Uterus (tissue), 3 donors: ENCODE measurements at regions not wholly inside any gene's neighbourhood (a gene's known extent, or its start where the extent isn't known, plus 50 kb on each side); places are given as distances from the start of the nearest gene placed in this dataset.

ENCODE experiments used
- DNase-seq, 2 donors: peaks; one replicate each; pipeline ENCODE4 v3.0.0-alpha.2; 2019 to 2020
- H3K27ac ChIP-seq, 2 donors: fragments of 200-600 bp; sonication (generic); 1 replicate in 1 of 2; 2 replicates in 1 of 2; pipeline ENCODE4 v1.5.1; 2016 to 2018
- H3K27me3 ChIP-seq, 2 donors: fragments of 200-600 bp; sonication (generic); one replicate each; pipeline ENCODE4 v1.5.1; 2018 to 2019; ENCODE audit warnings: control low read depth in 1 of 2
- H3K36me3 ChIP-seq, 2 donors: fragments of 200-600 bp; sonication (generic); one replicate each; pipeline ENCODE4 v1.5.1; 2019; ENCODE audit warnings: control low read depth in 1 of 2
- H3K4me1 ChIP-seq, 2 donors: fragments of 200-600 bp; sonication (generic); one replicate each; pipeline ENCODE4 v1.5.1; 2018 to 2019; ENCODE audit warnings: control low read depth in 1 of 2
- H3K4me3 ChIP-seq, 2 donors: fragments of 200-600 bp; sonication (generic); 1 replicate in 1 of 2; 2 replicates in 1 of 2; pipeline ENCODE4 v1.5.1; 2018 to 2019; ENCODE audit warnings: mild to moderate bottlenecking in 1 of 2
- H3K9me3 ChIP-seq, 2 donors: fragments of 200-600 bp; sonication (generic); one replicate each; pipeline ENCODE4 v1.5.1; 2019; ENCODE audit warnings: control low read depth in 1 of 2
- CTCF ChIP-seq, 4 experiments: fragments of 200-600 bp in 2 of 4; fragments of 450-650 bp in 2 of 4; sonication (generic) in 2 of 4; IDR thresholded peaks; one replicate each; pipeline ENCODE4 v1.5.1; 2016 to 2019; ENCODE audit warnings: antibody characterized with exemption in 4 of 4, mild to moderate bottlenecking in 2 of 4, moderate library complexity in 1 of 4
- POLR2A ChIP-seq, 2 donors: fragments of 450-650 bp; IDR thresholded peaks; one replicate each; pipeline ENCODE4 v1.6.1; 2016; ENCODE audit warnings: antibody characterized with exemption in 2 of 2, mild to moderate bottlenecking in 1 of 2, moderate library complexity in 1 of 2
- intact Hi-C: fragments of 100-400 bp; cut with DNase I; formaldehyde crosslinking; loops from one replicate; pipeline ENCODE4 v1.15.1; 2023; ENCODE audit warnings: low total_unique reads
- donor health status: DM: yes; HTN: yes; CAD: no.

GRCh38 chr7:85320699-85321476 is 134.0 kb upstream of the SEMA3D start:
- Histone ChIP-seq H3K4me1 (no peaks in the 10 kb centered on the region), H3K36me3 (no peaks in the 10 kb centered on the region), H3K4me3 (no peak overlapping the region), H3K27me3 (no peaks in the 10 kb centered on the region), H3K27ac (no peak overlapping the region), H3K9me3 (no peaks in the 10 kb centered on the region)
- intact Hi-C loops, result no loop called here
- DNase-seq, result no peak
- TF ChIP-seq CTCF (IDR thresholded peaks at IDR 0.05) (no peak), POLR2A (IDR thresholded peaks at IDR 0.05) (no peak)

- H3K4me3 ChIP-seq, result no peak overlapping the region
- intact Hi-C loops, result no loop called here
- H3K36me3 ChIP-seq, result no peaks in the 10 kb centered on the region
- H3K9me3 ChIP-seq, result no peaks in the 10 kb centered on the region
- no peak for TF ChIP-seq POLR2A (IDR thresholded peaks at IDR 0.05)
- TF ChIP-seq CTCF (IDR thresholded peaks at IDR 0.05), result no peak
- H3K4me1 ChIP-seq, result no peaks in the 10 kb centered on the region
- no peak overlapping the region for H3K27ac ChIP-seq
- no peak for DNase-seq
- no peaks in the 10 kb centered on the region for H3K27me3 ChIP-seq
These were observed 129.6 kb upstream of the SEMA3D start for GRCh38 chr7:85316489-85316888.

GRCh38 chr7:85310301-85310700 is 123.4 kb upstream of the SEMA3D start:
- DNase-seq, result no peak
- no peak for TF ChIP-seq CTCF (IDR thresholded peaks at IDR 0.05)
- no peak for TF ChIP-seq POLR2A (IDR thresholded peaks at IDR 0.05)
- H3K9me3 ChIP-seq, result no peaks in the 10 kb centered on the region
- intact Hi-C loops, result no loop called here
- H3K27ac ChIP-seq, result no peak overlapping the region
- no peaks in the 10 kb centered on the region for H3K36me3 ChIP-seq
- H3K4me1 ChIP-seq, result no peaks in the 10 kb centered on the region
- no peak overlapping the region for H3K4me3 ChIP-seq
- no peaks in the 10 kb centered on the region for H3K27me3 ChIP-seq

DNA sequence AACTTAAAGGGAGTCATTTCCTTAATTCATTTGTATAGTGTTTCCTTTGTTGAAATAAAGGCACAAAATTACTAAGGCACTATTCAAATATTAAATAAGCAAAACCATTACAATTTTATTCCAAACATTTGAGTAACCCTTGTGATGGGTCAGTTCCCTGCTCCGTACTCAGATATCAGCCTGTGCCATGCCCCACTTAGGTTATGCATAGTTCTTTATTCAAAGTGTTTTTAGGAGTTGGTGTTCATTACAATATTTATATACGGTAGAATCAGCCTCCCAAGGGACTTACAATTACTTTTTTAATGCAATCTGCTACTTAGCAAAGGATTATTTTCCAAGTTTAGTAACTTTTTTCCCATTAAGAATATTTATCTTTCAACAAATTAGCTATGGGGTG is 119.3 kb upstream of the SEMA3D start:
- TF ChIP-seq CTCF (IDR thresholded peaks at IDR 0.05) (no peak), POLR2A (IDR thresholded peaks at IDR 0.05) (no peak)

DNA sequence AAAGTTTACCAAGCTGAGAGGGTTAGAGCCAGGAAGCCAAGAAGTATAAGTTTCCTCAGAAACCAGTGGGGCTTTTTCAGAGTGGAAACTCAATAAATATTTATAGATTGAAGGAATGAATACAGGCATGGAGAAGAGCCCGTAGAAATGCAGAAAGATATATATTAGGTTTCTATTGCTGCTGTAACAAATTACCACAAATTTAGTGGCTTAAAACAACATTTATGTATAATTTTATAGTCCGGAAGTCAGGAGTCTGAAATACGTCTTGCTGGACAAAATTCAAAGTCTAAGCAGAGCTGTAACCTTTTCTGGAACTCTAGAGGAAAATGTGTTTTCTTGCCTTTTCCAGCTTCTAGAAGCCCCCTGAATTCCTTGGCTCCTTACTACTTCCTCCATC is 107.3 kb upstream of the SEMA3D start:
- TF ChIP-seq CTCF (IDR thresholded peaks at IDR 0.05) (no peak), POLR2A (IDR thresholded peaks at IDR 0.05) (no peak)
- intact Hi-C loops, result no loop called here

More for the DNA sequence above, 119.3 kb upstream of the SEMA3D start:
- Histone ChIP-seq H3K9me3 (no peaks in the 10 kb centered on the region), H3K4me3 (no peak overlapping the region), H3K4me1 (no peaks in the 10 kb centered on the region), H3K27ac (no peak overlapping the region), H3K36me3 (no peaks in the 10 kb centered on the region), H3K27me3 (no peaks in the 10 kb centered on the region)
- no peak for DNase-seq
- intact Hi-C loops, result no loop called here

More for the DNA sequence above, 107.3 kb upstream of the SEMA3D start:
- no peaks in the 10 kb centered on the region for H3K27me3 ChIP-seq
- no peak overlapping the region for H3K27ac ChIP-seq
- H3K9me3 ChIP-seq, result no peaks in the 10 kb centered on the region
- H3K4me3 ChIP-seq, result no peak overlapping the region
- H3K4me1 ChIP-seq, result no peaks in the 10 kb centered on the region
- no peak for DNase-seq
- H3K36me3 ChIP-seq, result no peaks in the 10 kb centered on the region
